Ascending aorta (tissue), 2 donors: ENCODE measurements at regions not wholly inside any gene's neighbourhood (a gene's known extent, or its start where the extent isn't known, plus 50 kb on each side); places are given as distances from the start of the nearest gene placed in this dataset.

Experiments used
- DNase-seq, 2 donors: peaks; one replicate each; pipeline ENCODE4 v3.0.0-alpha.2; 2019; ENCODE audit warnings: low spot score in 2 of 2
- H3K27ac ChIP-seq, 2 donors: fragments of 200-600 bp; sonication (generic); one replicate each; pipeline ENCODE4 v1.5.1; 2016 to 2017; ENCODE audit warnings: mild to moderate bottlenecking in 1 of 2
- H3K27me3 ChIP-seq: fragments of 200-600 bp; sonication (generic); one replicate; pipeline ENCODE4 v1.5.1; 2017
- H3K36me3 ChIP-seq, 2 donors: fragments of 200-600 bp; sonication (generic); one replicate each; pipeline ENCODE4 v1.5.1; 2016
- H3K4me1 ChIP-seq, 2 donors: fragments of 200-600 bp; sonication (generic); one replicate each; pipeline ENCODE4 v1.5.1; 2016 to 2017; ENCODE audit warnings: mild to moderate bottlenecking in 1 of 2
- H3K4me3 ChIP-seq, 2 donors: fragments of 200-600 bp; sonication (generic); one replicate each; pipeline ENCODE4 v1.5.1; 2016 to 2017; ENCODE audit warnings: mild to moderate bottlenecking in 1 of 2
- H3K9me3 ChIP-seq, 2 donors: fragments of 200-600 bp; sonication (generic); one replicate each; pipeline ENCODE4 v1.5.1; 2016
- intact Hi-C: fragments of 100-400 bp; cut with DNase I; formaldehyde crosslinking; loops from one replicate; pipeline ENCODE4 v1.15.1; 2023
- TF ChIP-seq, protein P1 (sequence below), 3 experiments: fragments of 200-600 bp in 2 of 3; fragments of 450-650 bp in 1 of 3; sonication (generic) in 2 of 3; IDR thresholded peaks; one replicate each; pipeline ENCODE4 v1.5.1; 2016 to 2019; ENCODE audit warnings: antibody characterized with exemption in 3 of 3, mild to moderate bottlenecking in 1 of 3, moderate library complexity in 1 of 3

DNA sequence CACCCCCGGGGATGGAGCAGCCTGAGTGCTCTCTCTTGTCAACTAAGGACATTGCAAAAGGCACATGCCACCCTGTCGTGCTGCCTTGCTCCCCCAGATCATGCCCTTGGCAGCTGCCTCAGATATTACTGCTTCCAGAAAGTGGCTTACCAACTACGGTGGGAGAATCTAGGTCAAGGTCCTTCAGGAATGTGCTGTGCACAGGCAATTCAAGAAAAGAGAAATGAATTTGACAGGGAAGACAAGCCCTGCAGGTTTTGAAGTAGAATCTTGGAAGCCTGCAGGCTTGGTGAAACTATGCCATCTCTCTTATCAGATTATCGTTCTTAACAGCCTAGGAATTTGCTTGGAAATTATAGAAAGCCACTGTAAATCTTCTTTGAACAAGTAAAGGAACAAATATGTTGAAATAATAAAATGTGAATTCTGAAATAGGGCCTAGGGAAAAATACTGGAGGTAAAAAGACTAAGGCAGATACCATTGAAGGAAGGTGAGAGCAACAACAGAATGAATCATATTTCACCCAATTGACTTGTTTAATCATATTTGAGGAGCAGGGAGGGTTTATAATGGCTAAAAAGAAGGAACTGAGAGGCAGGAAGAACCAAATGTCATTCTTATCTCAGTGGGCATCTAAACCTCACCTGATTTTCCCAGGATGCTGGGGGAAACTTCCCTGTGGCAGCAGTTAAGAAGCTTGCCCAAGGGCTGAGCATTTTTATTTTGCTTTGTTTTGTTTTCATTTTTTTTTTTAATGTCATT is 94.0 kb upstream of the GLS start:
- no peak overlapping the region for H3K4me3 ChIP-seq
- DNase-seq = no peak
- no peak overlapping the region for H3K27ac ChIP-seq
- intact Hi-C loops = no loop called here
- TF ChIP-seq, protein P1, sequence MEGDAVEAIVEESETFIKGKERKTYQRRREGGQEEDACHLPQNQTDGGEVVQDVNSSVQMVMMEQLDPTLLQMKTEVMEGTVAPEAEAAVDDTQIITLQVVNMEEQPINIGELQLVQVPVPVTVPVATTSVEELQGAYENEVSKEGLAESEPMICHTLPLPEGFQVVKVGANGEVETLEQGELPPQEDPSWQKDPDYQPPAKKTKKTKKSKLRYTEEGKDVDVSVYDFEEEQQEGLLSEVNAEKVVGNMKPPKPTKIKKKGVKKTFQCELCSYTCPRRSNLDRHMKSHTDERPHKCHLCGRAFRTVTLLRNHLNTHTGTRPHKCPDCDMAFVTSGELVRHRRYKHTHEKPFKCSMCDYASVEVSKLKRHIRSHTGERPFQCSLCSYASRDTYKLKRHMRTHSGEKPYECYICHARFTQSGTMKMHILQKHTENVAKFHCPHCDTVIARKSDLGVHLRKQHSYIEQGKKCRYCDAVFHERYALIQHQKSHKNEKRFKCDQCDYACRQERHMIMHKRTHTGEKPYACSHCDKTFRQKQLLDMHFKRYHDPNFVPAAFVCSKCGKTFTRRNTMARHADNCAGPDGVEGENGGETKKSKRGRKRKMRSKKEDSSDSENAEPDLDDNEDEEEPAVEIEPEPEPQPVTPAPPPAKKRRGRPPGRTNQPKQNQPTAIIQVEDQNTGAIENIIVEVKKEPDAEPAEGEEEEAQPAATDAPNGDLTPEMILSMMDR (IDR thresholded peaks at IDR 0.05) = no peak
- peaks cover 0 to 6% of the 10 kb centered on the region in 2 donors for H3K4me1 ChIP-seq
- H3K36me3 ChIP-seq = no peaks in the 10 kb centered on the region
- no peaks in the 10 kb centered on the region for H3K27me3 ChIP-seq
- H3K9me3 ChIP-seq = no peaks in the 10 kb centered on the region

DNA sequence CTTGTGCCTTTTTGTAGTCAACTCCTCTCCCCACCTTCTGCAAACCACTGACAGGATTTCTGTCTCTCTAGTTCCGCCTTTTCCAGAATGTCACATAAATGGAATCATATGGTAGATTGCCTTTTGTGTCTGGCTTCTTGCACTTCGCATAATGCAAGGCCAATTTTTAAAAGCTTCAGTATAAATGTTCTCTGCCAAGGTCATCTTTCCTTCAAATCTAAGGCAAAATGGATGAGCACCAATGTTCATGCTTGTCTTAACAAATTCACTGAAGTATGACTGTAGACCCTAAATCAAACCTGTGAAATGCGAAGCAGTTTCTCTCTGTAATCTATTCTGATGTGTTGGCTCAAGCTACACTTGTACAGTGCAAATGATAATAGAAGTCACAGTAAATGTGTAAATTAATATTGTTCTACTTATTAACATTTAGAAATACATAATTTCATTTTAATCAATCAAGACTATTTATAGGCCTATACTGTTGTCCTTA is 92.8 kb upstream of the GLS start:
- intact Hi-C loops = no loop called here

DNA sequence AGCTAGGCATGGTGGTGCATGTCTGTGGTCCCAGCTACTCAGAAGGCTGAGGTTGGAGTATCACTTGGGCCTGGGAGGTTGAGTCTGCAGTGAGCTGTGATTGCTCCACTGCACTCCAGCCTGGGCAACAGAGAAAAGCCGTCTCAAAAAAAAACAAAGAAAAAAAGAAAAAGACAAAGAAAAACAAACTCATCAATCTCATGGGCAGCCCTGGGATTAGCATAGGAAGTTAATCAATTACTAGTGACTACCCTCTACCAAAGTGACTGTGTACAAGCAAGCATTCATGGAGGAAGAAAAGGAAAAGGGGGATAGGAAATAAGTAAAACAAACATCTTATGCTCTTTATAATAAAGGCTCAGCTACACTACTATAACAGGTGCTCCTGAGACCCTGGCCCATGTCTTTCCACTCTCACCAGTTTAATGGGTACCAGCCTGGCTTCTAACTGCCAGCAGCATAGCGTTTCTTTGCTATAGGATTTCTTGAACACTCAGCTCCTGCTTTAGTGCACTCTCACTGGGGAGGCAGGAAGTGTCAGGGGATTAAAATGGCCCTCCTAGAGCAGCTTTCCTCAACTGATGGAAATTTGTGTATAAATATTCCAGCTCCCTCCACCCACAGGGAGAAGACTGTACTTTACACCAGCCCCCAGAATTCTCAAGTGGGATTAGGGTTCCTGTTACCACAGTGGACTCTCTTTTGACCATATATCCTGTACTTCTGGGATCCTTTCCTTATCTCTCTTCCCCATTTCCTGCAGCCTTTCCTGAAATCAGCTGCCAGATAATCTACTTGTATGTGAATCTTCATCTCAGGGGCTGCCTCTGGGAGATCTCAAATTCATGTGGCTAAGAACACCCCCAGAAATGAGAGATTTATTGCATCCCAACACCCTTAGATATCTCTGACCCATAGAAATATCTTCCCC is 91.3 kb upstream of the GLS start:
- Histone ChIP-seq H3K27ac (peak overlapping the region in 1 of 2 donors; percentile 38), H3K4me3 (no peak overlapping the region), H3K4me1 (peaks cover 0 to 10% of the 10 kb centered on the region in 2 donors), H3K9me3 (no peaks in the 10 kb centered on the region), H3K27me3 (no peaks in the 10 kb centered on the region), H3K36me3 (no peaks in the 10 kb centered on the region)
- TF ChIP-seq, protein P1 (IDR thresholded peaks at IDR 0.05) = no peak
- intact Hi-C loops = no loop called here
- DNase-seq = no peak

More for the DNA sequence above, 92.8 kb upstream of the GLS start:
- no peak overlapping the region for H3K27ac ChIP-seq
- H3K36me3 ChIP-seq = no peaks in the 10 kb centered on the region
- peaks cover 0 to 10% of the 10 kb centered on the region in 2 donors for H3K4me1 ChIP-seq
- no peak for DNase-seq
- TF ChIP-seq, protein P1 (IDR thresholded peaks at IDR 0.05) = no peak
- H3K4me3 ChIP-seq = no peak overlapping the region
- no peaks in the 10 kb centered on the region for H3K27me3 ChIP-seq
- H3K9me3 ChIP-seq = no peaks in the 10 kb centered on the region

DNA sequence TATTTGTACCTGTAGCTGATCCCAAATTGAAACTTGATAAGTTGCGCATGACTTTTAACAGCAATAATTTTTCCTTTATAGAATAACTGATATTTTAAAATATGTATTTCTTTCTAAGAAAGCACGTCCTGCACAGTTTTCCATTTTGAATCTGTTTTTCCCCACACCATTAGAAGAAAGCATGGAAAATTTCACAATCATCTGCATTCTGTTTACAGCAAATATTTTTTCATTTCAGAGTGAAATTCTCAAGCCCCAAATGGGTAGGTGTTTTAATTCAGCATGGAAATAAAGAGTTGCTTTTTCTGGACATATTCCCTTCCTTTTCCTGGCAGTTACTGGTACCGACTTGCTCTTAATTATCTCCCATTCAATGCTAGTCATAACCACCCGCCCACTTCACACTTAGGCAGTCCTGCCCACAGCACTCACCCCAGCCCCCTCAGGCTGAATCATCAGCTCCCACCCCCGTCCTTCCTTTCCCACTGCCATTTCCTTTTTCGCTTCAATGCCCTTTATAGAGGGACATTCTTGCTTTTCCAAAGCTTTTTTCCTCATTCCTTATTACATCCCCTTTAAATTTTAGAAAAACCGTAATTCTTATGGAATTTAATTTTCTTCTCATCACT is 89.2 kb upstream of the GLS start:
- Histone ChIP-seq H3K4me1 (peaks cover 0 to 8% of the 10 kb centered on the region in 2 donors), H3K9me3 (no peaks in the 10 kb centered on the region), H3K27me3 (no peaks in the 10 kb centered on the region), H3K27ac (no peak overlapping the region), H3K36me3 (no peaks in the 10 kb centered on the region), H3K4me3 (no peak overlapping the region)
- DNase-seq = no peak
- TF ChIP-seq, protein P1 (IDR thresholded peaks at IDR 0.05) = no peak
- intact Hi-C loops = no loop called here

DNA sequence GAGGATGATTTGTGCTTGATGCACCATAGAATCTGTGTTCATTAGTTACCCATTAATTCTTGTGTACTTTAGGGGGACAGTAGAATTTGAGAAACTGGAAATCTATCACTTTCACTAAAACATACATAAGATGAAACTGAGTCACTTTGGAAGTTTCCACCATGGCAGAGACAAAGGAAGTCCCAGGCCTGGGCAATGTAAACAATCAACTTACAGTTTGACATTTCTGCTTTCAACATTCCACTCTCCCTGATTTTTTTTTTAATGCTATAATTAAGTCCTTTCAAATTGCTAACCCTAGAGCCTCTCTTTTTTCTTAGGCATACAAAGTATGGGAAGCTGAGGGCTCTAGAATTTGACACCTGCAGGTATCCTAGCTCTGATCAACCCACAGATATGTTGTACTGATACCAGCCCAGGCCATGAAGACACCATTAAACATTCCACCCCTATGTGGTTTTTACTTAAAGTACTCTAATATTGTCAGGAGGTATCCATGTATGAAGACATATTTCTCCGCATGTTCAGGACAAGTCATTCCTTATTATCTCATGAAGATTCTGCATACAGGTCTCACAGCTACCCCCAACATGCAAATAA is 88.5 kb upstream of the GLS start:
- H3K9me3 ChIP-seq = no peaks in the 10 kb centered on the region
- TF ChIP-seq, protein P1 (IDR thresholded peaks at IDR 0.05) = no peak
- intact Hi-C loops = no loop called here
- DNase-seq = no peak
- no peak overlapping the region for H3K27ac ChIP-seq
- H3K4me3 ChIP-seq = no peak overlapping the region
- no peaks in the 10 kb centered on the region for H3K36me3 ChIP-seq
- no peaks in the 10 kb centered on the region for H3K27me3 ChIP-seq
- peaks cover 0 to 3% of the 10 kb centered on the region in 2 donors for H3K4me1 ChIP-seq
